Stimulated activated naive CD4-positive, alpha-beta T cell (primary cell): ENCODE measurements at regions not wholly inside any gene's neighbourhood (a gene's known extent, or its start where the extent isn't known, plus 50 kb on each side); places are given as distances from the start of the nearest gene placed in this dataset.

Experiments used
- DNase-seq, 6 experiments: peaks; one replicate each; lab custom pipeline; 2025; lab: John Stamatoyannopoulos, UW

- no peak for DNase-seq
Observed at GRCh38 chr2:8003462-8004075, 678.3 kb upstream of the ID2 start.

- no peak for DNase-seq
Observed at GRCh38 chr2:8004250-8004681, 677.6 kb upstream of the ID2 start.

- no peak for DNase-seq
Observed at GRCh38 chr2:8006181-8006580, 675.7 kb upstream of the ID2 start.

- no peak for DNase-seq
Observed at GRCh38 chr2:8006626-8007025, 675.2 kb upstream of the ID2 start.

- DNase-seq, result no peak
Observed at GRCh38 chr2:8009010-8009597, 672.8 kb upstream of the ID2 start.

GRCh38 chr2:8015848-8016600, 665.8 kb upstream of the ID2 start:
- DNase-seq, result no peak

GRCh38 chr2:8016688-8017087, 665.2 kb upstream of the ID2 start:
- DNase-seq, result no peak

GRCh38 chr2:8018956-8019355, 662.9 kb upstream of the ID2 start:
- no peak for DNase-seq

- no peak for DNase-seq
Observed at GRCh38 chr2:8019934-8020333, 661.9 kb upstream of the ID2 start.

GRCh38 chr2:8021921-8022320, 659.9 kb upstream of the ID2 start:
- no peak for DNase-seq

GRCh38 chr2:8022908-8023640, 658.8 kb upstream of the ID2 start:
- DNase-seq, result no peak

- DNase-seq, result no peak
Observed at GRCh38 chr2:8024506-8024905, 657.4 kb upstream of the ID2 start.

GRCh38 chr2:8026381-8026780, 655.5 kb upstream of the ID2 start:
- DNase-seq, result no peak

GRCh38 chr2:8027387-8027786, 654.5 kb upstream of the ID2 start:
- no peak for DNase-seq

GRCh38 chr2:8028036-8028435, 653.8 kb upstream of the ID2 start:
- no peak for DNase-seq

GRCh38 chr2:8028436-8028835, 653.4 kb upstream of the ID2 start:
- no peak for DNase-seq

GRCh38 chr2:8028981-8029380, 652.9 kb upstream of the ID2 start:
- DNase-seq, result no peak

- DNase-seq, result no peak
Observed at GRCh38 chr2:8030573-8031303, 651.1 kb upstream of the ID2 start.

GRCh38 chr2:8031370-8031769, 650.5 kb upstream of the ID2 start:
- no peak for DNase-seq

- no peak for DNase-seq
Observed at GRCh38 chr2:8033546-8034096, 648.2 kb upstream of the ID2 start.

GRCh38 chr2:8036366-8036765, 645.5 kb upstream of the ID2 start:
- no peak for DNase-seq

GRCh38 chr2:8039732-8040131, 642.1 kb upstream of the ID2 start:
- DNase-seq, result no peak
